ENCODE measurements at regions not wholly inside any gene's neighbourhood (a gene's known extent, or its start where the extent isn't known, plus 50 kb on each side); places are given as distances from the start of the nearest gene placed in this dataset.

- no peak for TF ChIP-seq CTCF (IDR thresholded peaks at IDR 0.05; ENCODE audit: low read depth, low read length, missing control alignments)
- in situ Hi-C loops (cut with HindIII; ENCODE audit: low pct_ligation_motif_present, low sequenced_read_pairs): no loop called here
- Histone ChIP-seq H3K27ac (peak overlapping the region; percentile 93), H3K4me3 (ENCODE audit: low read depth, low read length) (no peak overlapping the region), H3K36me3 (replicated peaks) (no peaks in the 10 kb centered on the region), H3K27me3 (replicated peaks) (no peaks in the 10 kb centered on the region)
- no peak for DNase-seq
Observed at GRCh38 chr6:25174678-25175077, 104.5 kb upstream of the CARMIL1 start.

- DNase-seq: no peak
- Histone ChIP-seq H3K27me3 (replicated peaks) (no peaks in the 10 kb centered on the region), H3K36me3 (replicated peaks) (no peaks in the 10 kb centered on the region), H3K4me3 (ENCODE audit: low read depth, low read length) (no peak overlapping the region), H3K27ac (peak overlapping the region; percentile 24)
- no peak for TF ChIP-seq CTCF (IDR thresholded peaks at IDR 0.05; ENCODE audit: low read depth, low read length, missing control alignments)
- in situ Hi-C loops (cut with HindIII; ENCODE audit: low pct_ligation_motif_present, low sequenced_read_pairs): no loop called here
Observed at GRCh38 chr6:25175196-25175595, 104.0 kb upstream of the CARMIL1 start.

- DNase-seq: no peak
- Histone ChIP-seq H3K27ac (peak overlapping the region; percentile 24), H3K27me3 (replicated peaks) (no peaks in the 10 kb centered on the region), H3K36me3 (replicated peaks) (no peaks in the 10 kb centered on the region), H3K4me3 (ENCODE audit: low read depth, low read length) (no peak overlapping the region)
- TF ChIP-seq CTCF (IDR thresholded peaks at IDR 0.05; ENCODE audit: low read depth, low read length, missing control alignments): no peak
- in situ Hi-C loops (cut with HindIII; ENCODE audit: low pct_ligation_motif_present, low sequenced_read_pairs): no loop called here
Observed at GRCh38 chr6:25175681-25176080, 103.5 kb upstream of the CARMIL1 start.

GRCh38 chr6:25176466-25176865 is 102.7 kb upstream of the CARMIL1 start:
- Histone ChIP-seq H3K27ac (no peak overlapping the region), H3K27me3 (replicated peaks) (no peaks in the 10 kb centered on the region), H3K4me3 (ENCODE audit: low read depth, low read length) (no peak overlapping the region), H3K36me3 (replicated peaks) (no peaks in the 10 kb centered on the region)
- DNase-seq: no peak
- in situ Hi-C loops (cut with HindIII; ENCODE audit: low pct_ligation_motif_present, low sequenced_read_pairs): no loop called here
- TF ChIP-seq CTCF (IDR thresholded peaks at IDR 0.05; ENCODE audit: low read depth, low read length, missing control alignments): no peak

- in situ Hi-C loops (cut with HindIII; ENCODE audit: low pct_ligation_motif_present, low sequenced_read_pairs): no loop called here
- Histone ChIP-seq H3K36me3 (replicated peaks) (no peaks in the 10 kb centered on the region), H3K27ac (no peak overlapping the region), H3K27me3 (replicated peaks) (no peaks in the 10 kb centered on the region), H3K4me3 (ENCODE audit: low read depth, low read length) (no peak overlapping the region)
- no peak for TF ChIP-seq CTCF (IDR thresholded peaks at IDR 0.05; ENCODE audit: low read depth, low read length, missing control alignments)
- no peak for DNase-seq
Observed at GRCh38 chr6:25177500-25178028, 101.6 kb upstream of the CARMIL1 start.

GRCh38 chr6:25178336-25179035 is 100.7 kb upstream of the CARMIL1 start:
- Histone ChIP-seq H3K27me3 (replicated peaks) (no peaks in the 10 kb centered on the region), H3K4me3 (ENCODE audit: low read depth, low read length) (no peak overlapping the region), H3K36me3 (replicated peaks) (no peaks in the 10 kb centered on the region), H3K27ac (no peak overlapping the region)
- no peak for TF ChIP-seq CTCF (IDR thresholded peaks at IDR 0.05; ENCODE audit: low read depth, low read length, missing control alignments)
- no peak for DNase-seq
- in situ Hi-C loops (cut with HindIII; ENCODE audit: low pct_ligation_motif_present, low sequenced_read_pairs): no loop called here
